Activated naive CD4-positive, alpha-beta T cell treated with anti-CD3 and anti-CD28 coated beads, Interleukin-2, amount 50 U/mL, for 16 hours (primary cell): ENCODE measurements at regions not wholly inside any gene's neighbourhood (a gene's known extent, or its start where the extent isn't known, plus 50 kb on each side); places are given as distances from the start of the nearest gene placed in this dataset.

ENCODE experiments used
- DNase-seq: peaks from one replicate; pipeline ENCODE4 v3.0.0-alpha.2; 2020

GRCh38 chr12:24252602-24253001, 303.1 kb upstream of the SOX5 start:
- no peak for DNase-seq

GRCh38 chr12:24246934-24247333, 297.5 kb upstream of the SOX5 start:
- DNase-seq = no peak

- DNase-seq = no peak
Measured at GRCh38 chr12:24246376-24246775, 296.9 kb upstream of the SOX5 start.

DNA sequence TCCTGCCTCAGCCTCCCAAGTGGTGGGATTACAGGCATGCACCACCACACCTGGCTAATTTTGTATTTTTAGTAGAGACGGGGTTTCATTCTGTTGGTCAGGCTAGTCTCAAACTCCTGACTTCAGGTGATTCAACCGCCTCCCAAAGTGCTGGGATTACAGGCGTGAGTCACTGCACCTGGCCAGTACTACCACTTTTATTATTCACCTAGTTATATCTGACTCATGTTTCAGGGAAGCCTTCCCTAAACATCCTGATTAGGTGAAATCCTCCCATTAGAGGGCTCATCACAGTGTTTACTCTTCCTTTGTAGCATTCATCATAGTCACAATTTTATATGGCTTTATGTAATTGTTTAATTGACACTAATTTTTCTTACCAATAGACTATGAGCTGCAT, 295.3 kb upstream of the SOX5 start:
- no peak for DNase-seq

DNA sequence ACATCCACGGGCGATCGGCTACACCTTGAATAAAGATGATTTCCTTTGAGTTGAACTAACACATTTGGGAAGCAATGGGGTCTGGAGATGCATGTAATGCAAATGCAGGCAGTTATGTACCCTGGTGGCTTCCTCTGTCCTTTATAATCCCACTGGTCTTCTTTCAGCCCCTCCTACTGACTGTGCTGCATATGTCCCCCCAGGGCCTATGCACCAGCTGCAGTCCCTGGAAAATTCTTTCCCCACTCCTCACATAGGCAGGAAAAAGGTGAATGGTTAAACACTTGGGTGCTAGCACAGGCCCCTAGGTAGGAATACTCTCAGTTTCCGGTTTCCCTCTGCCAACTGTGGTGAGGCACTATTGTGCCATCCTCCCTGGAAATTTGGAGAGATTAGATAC, 294.8 kb upstream of the SOX5 start:
- DNase-seq = no peak

DNA sequence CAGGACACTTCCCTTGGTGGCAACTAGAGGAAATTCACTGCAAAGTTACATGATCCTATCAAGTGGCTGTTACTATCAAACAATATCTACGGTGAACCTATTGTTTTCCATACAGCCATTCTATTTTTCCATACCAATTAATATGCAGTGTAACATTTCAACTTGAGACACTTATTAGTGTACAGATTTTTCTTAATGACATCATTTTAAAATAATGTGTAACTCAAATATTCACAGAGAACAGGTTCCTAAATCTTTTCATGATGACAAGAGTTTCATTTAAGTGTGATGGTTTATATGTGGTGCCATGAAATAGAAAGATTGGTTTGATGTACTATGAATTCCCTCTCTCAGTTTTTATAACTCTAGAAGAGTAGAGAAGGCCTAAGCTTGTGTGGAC, 291.2 kb upstream of the SOX5 start:
- no peak for DNase-seq

- no peak for DNase-seq
Measured at GRCh38 chr12:24233519-24234246, 284.2 kb upstream of the SOX5 start.

- DNase-seq = no peak
Measured at GRCh38 chr12:24232531-24232930, 283.1 kb upstream of the SOX5 start.

GRCh38 chr12:24231298-24231697, 281.8 kb upstream of the SOX5 start:
- no peak for DNase-seq

DNA sequence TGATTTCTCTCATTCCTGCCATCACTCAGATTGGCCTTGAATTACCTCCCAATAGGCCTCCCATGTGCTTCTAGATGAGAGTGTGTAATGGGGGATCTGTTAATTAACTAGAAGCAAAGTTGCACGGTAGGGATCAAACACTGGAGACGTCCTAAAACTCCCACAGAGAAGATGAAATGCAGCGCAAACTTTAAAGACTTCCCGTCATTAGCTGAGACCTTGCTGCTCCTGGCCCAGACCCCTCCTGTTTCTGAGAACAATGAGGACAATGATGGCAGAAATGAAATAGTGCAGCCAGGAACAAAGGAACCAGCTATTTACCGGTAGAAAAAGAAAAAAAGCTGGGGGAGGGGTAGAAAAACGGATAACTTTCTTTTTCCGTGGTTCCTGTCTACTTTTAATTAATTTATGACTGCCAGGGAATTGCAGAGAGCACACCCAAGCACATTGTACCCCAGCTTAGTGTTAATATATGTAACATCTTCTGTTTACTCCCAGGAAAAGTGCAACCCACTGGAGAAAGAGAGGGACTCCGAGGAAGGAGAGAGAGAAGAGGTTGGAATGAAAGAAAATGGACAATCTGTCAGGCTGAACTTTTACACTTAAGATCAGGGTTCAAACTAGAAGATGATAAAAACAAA, 280.7 kb upstream of the SOX5 start:
- no peak for DNase-seq

- DNase-seq = no peak
Measured at GRCh38 chr12:24229031-24229700, 279.7 kb upstream of the SOX5 start.

- DNase-seq = no peak
Measured at GRCh38 chr12:24228371-24228770, 278.9 kb upstream of the SOX5 start.

- no peak for DNase-seq
Measured at GRCh38 chr12:24227551-24227950, 278.1 kb upstream of the SOX5 start.

DNA sequence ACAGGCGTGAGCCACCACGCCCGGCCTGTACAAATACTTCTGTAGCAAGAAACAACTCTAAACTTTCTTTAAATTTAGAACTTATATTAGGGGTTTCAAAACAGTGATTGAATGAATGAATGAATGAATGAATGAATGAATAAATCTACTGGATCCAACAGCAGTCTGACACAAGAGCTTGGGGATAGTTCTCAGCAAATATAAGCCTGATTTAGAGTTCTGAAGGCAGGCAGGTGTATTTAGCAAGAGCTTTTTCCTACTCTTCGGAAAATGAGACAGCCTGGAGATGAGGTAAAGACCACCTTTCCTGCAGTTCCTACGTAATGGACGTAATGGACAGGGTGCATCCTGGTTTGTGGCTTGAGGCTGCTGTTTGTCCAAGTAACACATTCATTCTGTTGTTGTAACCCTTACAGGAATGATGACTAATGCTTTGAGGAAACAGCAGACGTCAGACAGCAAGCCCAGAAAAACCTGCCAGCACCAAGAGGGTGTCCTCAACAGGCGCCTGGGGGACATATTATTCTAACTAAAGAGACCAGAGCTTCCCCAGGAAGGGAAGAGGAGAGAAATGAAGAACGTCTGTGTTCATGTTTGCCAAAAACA, 277.4 kb upstream of the SOX5 start:
- DNase-seq = no peak

DNA sequence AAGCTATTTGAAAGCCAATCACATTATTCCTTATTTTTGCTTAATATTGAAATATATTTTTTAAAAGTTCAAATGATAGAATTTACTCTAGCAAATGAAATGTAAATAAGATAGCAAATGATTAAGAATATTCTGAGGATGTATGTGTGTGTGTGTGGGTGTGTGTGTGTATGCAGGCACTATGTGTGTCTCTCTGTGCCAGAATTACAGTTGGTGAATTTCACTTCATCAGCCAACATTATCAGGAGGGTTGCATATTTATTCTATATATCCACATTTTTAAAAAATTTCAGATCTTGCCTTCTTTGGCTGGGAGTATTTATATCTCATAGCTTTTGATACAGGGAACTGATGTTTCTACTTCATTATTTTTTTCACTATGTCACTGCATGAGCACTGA, 274.9 kb upstream of the SOX5 start:
- no peak for DNase-seq

GRCh38 chr12:24223926-24224325, 274.5 kb upstream of the SOX5 start:
- DNase-seq = no peak

DNA sequence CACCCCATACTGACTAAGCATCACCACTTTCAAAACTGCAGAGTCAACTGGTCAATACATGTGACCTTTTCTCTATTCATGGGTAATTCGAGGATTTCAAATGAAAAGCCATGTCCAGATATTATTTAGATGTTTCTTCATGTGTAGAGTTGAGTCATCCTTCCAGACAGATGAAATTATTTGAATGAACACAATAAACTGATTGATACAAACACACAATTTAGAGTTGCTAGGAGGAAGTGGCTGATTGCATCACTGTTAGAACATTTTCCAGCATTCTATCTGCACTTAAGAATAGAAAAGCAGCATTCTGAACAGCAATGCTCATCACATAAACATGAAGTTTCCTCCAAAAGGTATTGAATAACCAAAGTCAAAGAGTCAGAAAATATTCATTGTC, 273.5 kb upstream of the SOX5 start:
- DNase-seq = no peak

- no peak for DNase-seq
Measured at GRCh38 chr12:24212496-24212895, 263.0 kb upstream of the SOX5 start.

DNA sequence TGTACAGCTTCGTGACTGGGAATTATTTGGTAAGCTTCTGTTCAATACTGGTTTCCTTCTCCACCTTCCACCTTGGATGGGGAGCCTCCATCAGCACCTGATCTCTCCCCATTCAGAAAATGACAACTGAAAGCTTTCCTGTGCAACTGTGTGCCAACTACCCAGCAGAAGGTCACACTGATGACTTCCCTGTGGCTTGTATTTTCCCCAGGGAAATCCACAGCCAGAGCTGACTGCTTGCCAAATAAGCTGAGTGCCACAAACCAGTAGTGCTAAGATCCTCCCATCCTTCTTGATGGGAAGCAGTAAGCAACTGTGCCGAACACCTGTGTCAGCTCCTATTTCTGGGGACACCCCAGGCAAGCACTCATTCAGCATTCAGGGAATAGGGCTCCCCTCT, 257.2 kb upstream of the SOX5 start:
- DNase-seq = no peak

GRCh38 chr12:24201258-24201970, 251.9 kb upstream of the SOX5 start:
- DNase-seq = no peak

DNA sequence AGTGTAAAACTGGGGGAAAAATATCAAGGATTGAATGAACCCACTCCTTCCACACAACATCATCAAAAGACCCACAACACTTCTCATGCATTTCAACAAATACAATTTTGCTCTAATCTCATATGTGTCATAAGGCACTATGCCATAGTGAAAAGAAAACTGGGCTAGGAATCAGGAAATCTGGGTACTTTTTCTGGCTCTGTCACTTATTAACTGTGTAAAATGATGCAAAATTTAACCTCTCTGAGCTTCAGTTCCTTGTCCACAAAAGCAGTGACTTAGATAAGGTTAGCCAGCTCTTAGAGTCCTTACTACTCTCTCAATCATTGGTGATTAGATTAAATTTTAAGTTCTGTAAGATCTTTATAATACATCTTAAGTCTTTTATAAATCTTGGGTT, 250.5 kb upstream of the SOX5 start:
- no peak for DNase-seq

GRCh38 chr12:24198936-24199671, 249.6 kb upstream of the SOX5 start:
- no peak for DNase-seq

- DNase-seq = no peak
Measured at GRCh38 chr12:24198070-24198469, 248.6 kb upstream of the SOX5 start.
